Fibroblast of lung (primary cell): ENCODE measurements at regions not wholly inside any gene's neighbourhood (a gene's known extent, or its start where the extent isn't known, plus 50 kb on each side); places are given as distances from the start of the nearest gene placed in this dataset.

Experiments used
- EZH2 ChIP-seq: IDR thresholded peaks from 2 replicates; pipeline ENCODE4 v1.5.1; 2012; ENCODE audit warnings: low read length, control low read depth, mild to moderate bottlenecking; ENCODE audit errors: missing control alignments
- TF ChIP-seq, protein P1 (sequence below), 2 donors: IDR thresholded peaks in 1 of 2; conservative IDR thresholded peaks in 1 of 2; 1 replicate in 1 of 2; 2 replicates in 1 of 2; pipeline ENCODE4 v1.5.1; 2011 to 2012; ENCODE audit warnings: low read length in 2 of 2, control low read depth in 1 of 2, inconsistent platforms in 1 of 2, low read depth in 1 of 2, mild to moderate bottlenecking in 1 of 2

DNA sequence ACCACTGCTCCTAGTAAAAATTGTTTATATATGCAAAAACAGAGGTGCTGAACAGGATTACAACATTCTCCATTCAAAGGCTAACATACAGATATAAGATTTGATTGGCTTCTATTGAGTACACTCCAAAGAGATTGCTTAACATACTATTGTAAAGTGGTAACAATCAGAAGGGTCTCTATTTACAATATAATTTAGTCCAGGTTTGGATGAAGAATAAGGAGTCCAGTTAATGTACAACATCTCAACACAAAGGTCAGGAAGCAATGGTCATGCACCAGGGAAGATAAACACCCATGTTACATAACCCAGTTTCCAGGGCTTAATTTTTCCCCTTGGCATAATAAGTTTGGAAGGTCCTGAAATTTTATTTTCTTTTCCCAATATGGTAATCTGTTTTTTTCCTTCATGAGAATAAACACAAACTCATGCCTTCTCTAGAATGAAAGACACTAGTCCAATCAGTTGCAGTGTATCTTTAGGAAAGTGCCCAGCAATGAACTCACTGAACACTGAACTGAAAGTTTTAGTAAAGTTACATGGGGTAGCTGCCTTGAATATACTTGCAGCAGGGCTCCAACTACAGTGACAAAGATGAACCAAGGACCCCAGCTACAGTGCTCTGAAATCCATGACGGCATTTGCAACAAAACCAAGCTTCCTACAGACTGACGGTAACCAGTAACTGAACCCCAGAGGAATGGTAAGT lies 255.3 kb upstream of the GJE1 start:
- TF ChIP-seq, protein P1, sequence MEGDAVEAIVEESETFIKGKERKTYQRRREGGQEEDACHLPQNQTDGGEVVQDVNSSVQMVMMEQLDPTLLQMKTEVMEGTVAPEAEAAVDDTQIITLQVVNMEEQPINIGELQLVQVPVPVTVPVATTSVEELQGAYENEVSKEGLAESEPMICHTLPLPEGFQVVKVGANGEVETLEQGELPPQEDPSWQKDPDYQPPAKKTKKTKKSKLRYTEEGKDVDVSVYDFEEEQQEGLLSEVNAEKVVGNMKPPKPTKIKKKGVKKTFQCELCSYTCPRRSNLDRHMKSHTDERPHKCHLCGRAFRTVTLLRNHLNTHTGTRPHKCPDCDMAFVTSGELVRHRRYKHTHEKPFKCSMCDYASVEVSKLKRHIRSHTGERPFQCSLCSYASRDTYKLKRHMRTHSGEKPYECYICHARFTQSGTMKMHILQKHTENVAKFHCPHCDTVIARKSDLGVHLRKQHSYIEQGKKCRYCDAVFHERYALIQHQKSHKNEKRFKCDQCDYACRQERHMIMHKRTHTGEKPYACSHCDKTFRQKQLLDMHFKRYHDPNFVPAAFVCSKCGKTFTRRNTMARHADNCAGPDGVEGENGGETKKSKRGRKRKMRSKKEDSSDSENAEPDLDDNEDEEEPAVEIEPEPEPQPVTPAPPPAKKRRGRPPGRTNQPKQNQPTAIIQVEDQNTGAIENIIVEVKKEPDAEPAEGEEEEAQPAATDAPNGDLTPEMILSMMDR (conservative IDR thresholded peaks at IDR 0.05 in 1 of 2, IDR thresholded peaks at IDR 0.05 in 1 of 2; ENCODE audit: low read depth in 1 of 2, low read length in 2 of 2), result no peak
- TF ChIP-seq EZH2, result no peak
